H9 (cell line): ENCODE measurements at regions not wholly inside any gene's neighbourhood (a gene's known extent, or its start where the extent isn't known, plus 50 kb on each side); places are given as distances from the start of the nearest gene placed in this dataset.

Experiments
- DNase-seq: peaks from one replicate; pipeline ENCODE4 v3.0.0-alpha.2; 2017
- H2AFZ ChIP-seq: one replicate; pipeline ENCODE4 v1.6.1; 2013; ENCODE audit warnings: mild to moderate bottlenecking, low read length, control low read depth, moderate library complexity
- H2AK5ac ChIP-seq: 2 replicates; pipeline ENCODE4 v1.6.1; 2013; ENCODE audit warnings: low read length, control low read depth, mixed read lengths; ENCODE audit not compliant: insufficient read length
- H2BK120ac ChIP-seq: one replicate; pipeline ENCODE4 v1.6.1; 2013; ENCODE audit warnings: low read depth, mild to moderate bottlenecking, low read length, control low read depth, inconsistent platforms; ENCODE audit not compliant: poor library complexity, severe bottlenecking
- H2BK12ac ChIP-seq: 2 replicates; pipeline ENCODE4 v1.6.1; 2013; ENCODE audit warnings: low read length, control low read depth, mixed read lengths, low read depth; ENCODE audit not compliant: insufficient read length
- H2BK15ac ChIP-seq: 2 replicates; pipeline ENCODE4 v1.6.1; 2013; ENCODE audit warnings: low read depth, low read length, control low read depth
- H2BK20ac ChIP-seq: one replicate; pipeline ENCODE4 v1.6.1; 2013; ENCODE audit warnings: low read depth, mild to moderate bottlenecking, low read length, control low read depth, inconsistent platforms; ENCODE audit not compliant: poor library complexity, severe bottlenecking
- H2BK5ac ChIP-seq: 2 replicates; pipeline ENCODE4 v1.6.1; 2013; ENCODE audit warnings: low read length, control low read depth, mixed read lengths; ENCODE audit not compliant: insufficient read length
- H3K14ac ChIP-seq: 2 replicates; pipeline ENCODE4 v1.6.1; 2013; ENCODE audit warnings: low read length, control low read depth; ENCODE audit not compliant: insufficient read depth
- H3K18ac ChIP-seq: 2 replicates; pipeline ENCODE4 v1.6.1; 2013; ENCODE audit warnings: low read depth, mild to moderate bottlenecking, mixed read lengths, low read length, control low read depth; ENCODE audit not compliant: insufficient read length
- H3K23ac ChIP-seq: 2 replicates; pipeline ENCODE4 v1.6.1; 2013; ENCODE audit warnings: low read length, control low read depth, mixed read lengths, low read depth; ENCODE audit not compliant: insufficient read length
- H3K23me2 ChIP-seq: 2 replicates; pipeline ENCODE4 v1.6.1; 2013; ENCODE audit warnings: low read depth, mild to moderate bottlenecking, mixed read lengths, low read length, control low read depth; ENCODE audit not compliant: insufficient read length, poor library complexity, severe bottlenecking
- H3K27ac ChIP-seq: 2 replicates; pipeline ENCODE4 v1.5.1; 2013; ENCODE audit warnings: low read length, control low read depth, mixed read lengths, low read depth; ENCODE audit not compliant: insufficient read length
- H3K27me3 ChIP-seq: 2 replicates; pipeline ENCODE4 v1.6.1; 2013; ENCODE audit warnings: low read length, control low read depth, inconsistent platforms; ENCODE audit not compliant: insufficient read depth
- H3K4ac ChIP-seq: 2 replicates; pipeline ENCODE4 v1.6.1; 2013; ENCODE audit warnings: low read depth, mild to moderate bottlenecking, control low read depth, inconsistent platforms, low read length, moderate library complexity
- H3K4me1 ChIP-seq: 2 replicates; pipeline ENCODE4 v1.6.1; 2013; ENCODE audit warnings: low read length, control low read depth, inconsistent platforms; ENCODE audit not compliant: insufficient read depth
- H3K4me2 ChIP-seq: 2 replicates; pipeline ENCODE4 v1.6.1; 2013; ENCODE audit warnings: low read length, control low read depth, mixed read lengths; ENCODE audit not compliant: insufficient read length, insufficient read depth
- H3K56ac ChIP-seq: 2 replicates; pipeline ENCODE4 v1.6.1; 2013; ENCODE audit warnings: low read depth, mild to moderate bottlenecking, mixed read lengths, low read length, control low read depth; ENCODE audit not compliant: insufficient read length
- H3K79me1 ChIP-seq: 2 replicates; pipeline ENCODE4 v1.6.1; 2013; ENCODE audit warnings: low read depth, mild to moderate bottlenecking, moderate library complexity, low read length, control low read depth, inconsistent platforms; ENCODE audit not compliant: insufficient read depth, poor library complexity, severe bottlenecking
- H3K79me2 ChIP-seq: 2 replicates; pipeline ENCODE4 v1.6.1; 2013; ENCODE audit warnings: low read length, control low read depth, inconsistent platforms; ENCODE audit not compliant: insufficient read depth
- H3K9ac ChIP-seq: 2 replicates; pipeline ENCODE4 v1.6.1; 2013; ENCODE audit warnings: low read length, control low read depth, mixed read lengths; ENCODE audit not compliant: insufficient read length; ENCODE audit errors: extremely low read depth
- H3K9me3 ChIP-seq: one replicate; pipeline ENCODE4 v1.6.1; 2013; ENCODE audit warnings: low read depth, low read length, inconsistent platforms; ENCODE audit not compliant: control insufficient read depth
- H3T11ph ChIP-seq: one replicate; pipeline ENCODE4 v1.6.1; 2013; ENCODE audit warnings: mild to moderate bottlenecking, low read length, control low read depth, inconsistent platforms
- H4K20me1 ChIP-seq: one replicate; pipeline ENCODE4 v1.6.1; 2013; ENCODE audit not compliant: control insufficient read depth, insufficient read length, insufficient read depth
- H4K5ac ChIP-seq: 2 replicates; pipeline ENCODE4 v1.6.1; 2013; ENCODE audit warnings: low read depth, mild to moderate bottlenecking, mixed read lengths, low read length, control low read depth; ENCODE audit not compliant: insufficient read length
- H4K8ac ChIP-seq: replicated peaks from 2 replicates; pipeline ENCODE4 v1.6.1; 2013; ENCODE audit warnings: low read length, control low read depth, mixed read lengths, low read depth; ENCODE audit not compliant: insufficient read length
- H4K91ac ChIP-seq: 2 replicates; pipeline ENCODE4 v1.6.1; 2013; ENCODE audit warnings: low read depth, mild to moderate bottlenecking, moderate library complexity, mixed read lengths, low read length, control low read depth; ENCODE audit not compliant: insufficient read length
- H3K27ac Mint-ChIP-seq, 3 experiments: 2 replicates in 2 of 3; 3 replicates in 1 of 3; pipeline ENCODE4 v1.8.0; 2020 to 2021; ENCODE audit warnings: mixed read lengths in 3 of 3, mild to moderate bottlenecking in 1 of 3, moderate library complexity in 1 of 3
- H3K27me3 Mint-ChIP-seq: 2 replicates; pipeline ENCODE4 v1.8.0; 2021; ENCODE audit warnings: low read depth, mild to moderate bottlenecking, moderate library complexity, mixed read lengths
- H3K36me3 Mint-ChIP-seq, 3 experiments: 2 replicates in 2 of 3; 3 replicates in 1 of 3; pipeline ENCODE4 v1.8.0; 2020 to 2021; ENCODE audit warnings: low read depth in 3 of 3, mixed read lengths in 3 of 3; ENCODE audit not compliant: insufficient read depth in 1 of 3
- H3K4me1 Mint-ChIP-seq, 2 experiments: 2 replicates each; pipeline ENCODE4 v1.8.0; 2020; ENCODE audit warnings: mixed read lengths in 2 of 2
- H3K4me3 Mint-ChIP-seq, 2 experiments: 2 replicates in 1 of 2; 3 replicates in 1 of 2; pipeline ENCODE4 v1.8.0; 2020 to 2021; ENCODE audit warnings: mild to moderate bottlenecking in 2 of 2, mixed read lengths in 2 of 2, moderate library complexity in 1 of 2
- H3K9me3 Mint-ChIP-seq, 2 experiments: 2 replicates in 1 of 2; 3 replicates in 1 of 2; pipeline ENCODE4 v1.8.0; 2020; ENCODE audit warnings: mild to moderate bottlenecking in 2 of 2, mixed read lengths in 2 of 2, moderate library complexity in 1 of 2
- WGBS: extraction: QIAGEN DNeasy Blood & Tissue Kit; methylation state at CpG from one replicate; pipeline ENCODE4 v1.1.7; 2013; ENCODE audit warnings: missing lambda C conversion rate, low lambda C conversion rate, mixed read lengths; ENCODE audit not compliant: insufficient read length; ENCODE audit errors: extremely low coverage; 5-methylcytosine and 5-hydroxymethylcytosine counted together
- TF ChIP-seq, protein P1 (sequence below): fragments of 200-600 bp; sonication (generic); conservative IDR thresholded peaks from 3 replicates; pipeline ENCODE4 v1.8.0; 2021; ENCODE audit warnings: antibody characterized with exemption, mild to moderate bottlenecking

DNA sequence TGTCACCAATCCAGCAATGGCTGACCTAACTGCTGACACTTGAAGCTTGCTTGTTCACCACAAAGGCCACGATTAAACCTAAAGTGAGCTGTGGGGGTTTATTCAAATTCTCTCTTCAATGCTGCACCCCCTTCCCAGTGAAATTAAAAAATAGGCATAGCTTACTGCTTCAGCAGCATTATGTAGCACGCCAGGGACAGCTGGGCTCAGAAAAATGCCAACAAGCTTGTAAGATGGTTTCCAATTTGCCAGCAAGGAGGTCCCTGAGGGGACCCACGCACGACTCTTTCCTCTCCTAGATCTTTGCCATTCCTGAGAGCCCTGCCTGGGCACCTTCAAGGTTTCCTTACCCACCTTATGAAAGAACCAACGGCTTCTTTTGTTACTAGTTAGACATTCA lies 113.5 kb upstream of the CDH4 start:
- H2AFZ ChIP-seq, result no peak overlapping the region
- peaks cover 14% of the 10 kb centered on the region; the same call in 1 of the 2 replicates for H3K27me3 ChIP-seq
- no peak overlapping the region for H3T11ph ChIP-seq
- H3K14ac ChIP-seq, result no peak overlapping the region
- no peaks in the 10 kb centered on the region for H4K20me1 ChIP-seq
- no peak overlapping the region for H3K27ac Mint-ChIP-seq
- H3K36me3 Mint-ChIP-seq, result no peaks in the 10 kb centered on the region; a peak in 1 of 7 replicates
- no peak overlapping the region for H3K23ac ChIP-seq
- H2AK5ac ChIP-seq, result no peak overlapping the region
- H3K79me2 ChIP-seq, result no peaks in the 10 kb centered on the region
- H3K79me1 ChIP-seq, result no peaks in the 10 kb centered on the region
- no peak for DNase-seq
- no peak overlapping the region for H3K4me2 ChIP-seq
- H2BK5ac ChIP-seq, result no peak overlapping the region
- no peak overlapping the region for H4K5ac ChIP-seq
- no peak overlapping the region for H2BK12ac ChIP-seq
- H3K9ac ChIP-seq, result no peak overlapping the region
- TF ChIP-seq, protein P1, sequence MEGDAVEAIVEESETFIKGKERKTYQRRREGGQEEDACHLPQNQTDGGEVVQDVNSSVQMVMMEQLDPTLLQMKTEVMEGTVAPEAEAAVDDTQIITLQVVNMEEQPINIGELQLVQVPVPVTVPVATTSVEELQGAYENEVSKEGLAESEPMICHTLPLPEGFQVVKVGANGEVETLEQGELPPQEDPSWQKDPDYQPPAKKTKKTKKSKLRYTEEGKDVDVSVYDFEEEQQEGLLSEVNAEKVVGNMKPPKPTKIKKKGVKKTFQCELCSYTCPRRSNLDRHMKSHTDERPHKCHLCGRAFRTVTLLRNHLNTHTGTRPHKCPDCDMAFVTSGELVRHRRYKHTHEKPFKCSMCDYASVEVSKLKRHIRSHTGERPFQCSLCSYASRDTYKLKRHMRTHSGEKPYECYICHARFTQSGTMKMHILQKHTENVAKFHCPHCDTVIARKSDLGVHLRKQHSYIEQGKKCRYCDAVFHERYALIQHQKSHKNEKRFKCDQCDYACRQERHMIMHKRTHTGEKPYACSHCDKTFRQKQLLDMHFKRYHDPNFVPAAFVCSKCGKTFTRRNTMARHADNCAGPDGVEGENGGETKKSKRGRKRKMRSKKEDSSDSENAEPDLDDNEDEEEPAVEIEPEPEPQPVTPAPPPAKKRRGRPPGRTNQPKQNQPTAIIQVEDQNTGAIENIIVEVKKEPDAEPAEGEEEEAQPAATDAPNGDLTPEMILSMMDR, result no peak
- no peaks in the 10 kb centered on the region for H3K9me3 Mint-ChIP-seq
- H3K4me1 Mint-ChIP-seq, result peaks cover 13 to 17% of the 10 kb centered on the region in 2 experiments
- H3K18ac ChIP-seq, result no peak overlapping the region
- H4K91ac ChIP-seq, result no peak overlapping the region
- no peak overlapping the region for H3K4me3 Mint-ChIP-seq
- no CpG with 5 or more reads among the region's 5 CpGs for WGBS
- H3K27me3 Mint-ChIP-seq, result peaks cover 84% of the 10 kb centered on the region
- H3K56ac ChIP-seq, result no peak overlapping the region
- H2BK120ac ChIP-seq, result no peak overlapping the region
- H2BK15ac ChIP-seq, result no peak overlapping the region
- no peak overlapping the region for H3K27ac ChIP-seq
- no peak overlapping the region for H4K8ac ChIP-seq
- no peak overlapping the region for H2BK20ac ChIP-seq
- H3K9me3 ChIP-seq, result no peaks in the 10 kb centered on the region
- no peaks in the 10 kb centered on the region for H3K4me1 ChIP-seq
- H3K23me2 ChIP-seq, result no peaks in the 10 kb centered on the region
- H3K4ac ChIP-seq, result no peak overlapping the region
